Adipocyte (in vitro differentiated cells): ENCODE measurements at regions not wholly inside any gene's neighbourhood (a gene's known extent, or its start where the extent isn't known, plus 50 kb on each side); places are given as distances from the start of the nearest gene placed in this dataset.

Source experiments
- DNase-seq: peaks from one replicate; pipeline ENCODE4 v3.0.0-alpha.2; 2015; ENCODE audit warnings: low read depth
- H3K27me3 ChIP-seq: replicated peaks from 2 replicates; pipeline ENCODE4 v1.7.0; 2013; ENCODE audit warnings: mild to moderate bottlenecking, low read length, moderate library complexity; ENCODE audit not compliant: control insufficient read depth, insufficient read depth
- H3K36me3 ChIP-seq: 2 replicates; pipeline ENCODE4 v1.7.0; 2013; ENCODE audit warnings: low read length, mild to moderate bottlenecking, moderate library complexity; ENCODE audit not compliant: control insufficient read depth, insufficient read depth, severe bottlenecking
- H3K4me1 ChIP-seq: 2 replicates; pipeline ENCODE4 v1.7.0; 2013; ENCODE audit warnings: mild to moderate bottlenecking, low read length, moderate library complexity; ENCODE audit not compliant: control insufficient read depth, insufficient read depth
- H3K4me3 ChIP-seq: 2 replicates; pipeline ENCODE4 v1.7.0; 2013; ENCODE audit warnings: mild to moderate bottlenecking, low read length, moderate library complexity
- H3K9ac ChIP-seq: 2 replicates; pipeline ENCODE4 v1.7.0; 2013; ENCODE audit warnings: mild to moderate bottlenecking, low read length, moderate library complexity
- H3K9me3 ChIP-seq: 2 replicates; pipeline ENCODE4 v1.7.0; 2013; ENCODE audit warnings: mild to moderate bottlenecking, low read length, moderate library complexity; ENCODE audit not compliant: control insufficient read depth

DNA sequence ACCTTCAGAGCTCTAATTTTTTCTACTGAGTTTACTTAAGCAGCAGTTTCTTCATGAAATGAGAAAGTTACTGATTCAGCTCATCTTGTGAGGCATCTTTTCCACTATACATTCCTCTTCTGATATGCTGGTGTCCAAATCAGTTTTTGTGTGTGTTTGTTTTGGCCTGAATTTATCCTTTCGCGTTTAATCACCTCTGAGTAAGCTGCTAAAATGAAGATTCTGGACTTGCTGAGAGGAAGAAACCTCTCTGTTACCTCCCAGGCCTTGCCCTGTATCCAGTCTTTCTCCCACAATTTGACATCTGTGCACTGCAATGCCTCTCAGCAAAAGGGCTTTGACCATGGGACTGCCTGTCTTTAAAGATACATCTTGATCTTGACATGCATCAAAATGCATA, 536.2 kb upstream of the NRSN1 start:
- peaks cover 5% of the 10 kb centered on the region for H3K4me1 ChIP-seq
- no peak overlapping the region for H3K4me3 ChIP-seq
- H3K9me3 ChIP-seq: peaks cover 11% of the 10 kb centered on the region
- H3K36me3 ChIP-seq: no peaks in the 10 kb centered on the region
- H3K27me3 ChIP-seq: no peaks in the 10 kb centered on the region
- no peak overlapping the region for H3K9ac ChIP-seq
- DNase-seq: peak; percentile 21

DNA sequence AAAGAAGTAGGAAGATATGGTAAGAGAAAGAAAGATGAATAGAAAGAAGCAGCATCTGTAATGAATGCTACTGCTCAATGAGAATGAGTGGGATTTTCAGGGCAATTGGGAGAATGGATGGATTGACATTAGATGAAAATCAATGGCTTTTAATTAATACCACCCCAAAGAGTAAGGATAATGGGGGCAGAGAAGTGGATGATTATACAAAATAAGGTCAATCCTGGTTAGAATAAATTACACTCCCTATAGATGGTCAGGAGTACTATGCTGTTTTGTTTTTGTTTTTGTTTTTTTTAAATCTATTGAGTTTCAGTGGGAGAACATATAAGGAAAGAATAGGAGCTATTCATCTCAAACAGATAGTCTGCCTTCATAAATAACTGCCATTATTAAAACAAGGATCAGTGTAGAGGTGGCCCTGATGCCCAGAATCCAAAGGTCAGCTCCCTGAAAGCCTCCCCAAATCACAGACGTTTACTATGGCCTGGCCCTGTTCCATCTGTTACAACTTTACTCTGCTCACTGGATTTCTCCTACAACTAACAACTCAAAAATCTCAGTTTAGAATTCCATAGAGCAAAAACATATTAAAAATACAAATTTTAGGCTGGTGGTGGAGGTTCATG, 535.4 kb upstream of the NRSN1 start:
- no peaks in the 10 kb centered on the region for H3K4me1 ChIP-seq
- no peak overlapping the region for H3K9ac ChIP-seq
- H3K4me3 ChIP-seq: no peak overlapping the region
- no peak for DNase-seq
- H3K36me3 ChIP-seq: no peaks in the 10 kb centered on the region
- no peaks in the 10 kb centered on the region for H3K27me3 ChIP-seq
- H3K9me3 ChIP-seq: peaks cover 11% of the 10 kb centered on the region

DNA sequence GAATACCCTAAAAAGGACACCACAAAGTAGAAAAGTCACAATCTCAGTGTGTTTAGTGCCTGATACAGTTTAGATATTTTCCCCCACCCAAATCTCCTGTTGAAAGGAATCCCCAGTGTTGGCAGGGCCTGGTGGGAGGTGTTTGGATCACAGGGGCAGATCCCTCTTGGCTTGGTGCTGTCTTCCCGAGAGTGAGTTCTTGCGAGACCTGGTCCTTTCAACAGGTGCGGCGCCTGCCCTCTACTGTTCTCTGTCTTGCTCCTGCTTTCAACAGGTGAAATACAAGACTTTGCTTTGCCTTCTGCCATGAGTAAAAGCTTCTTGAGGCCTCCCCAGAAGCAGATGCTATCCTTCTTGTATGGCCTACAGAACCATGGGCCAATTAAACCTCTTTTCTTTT, 534.3 kb upstream of the NRSN1 start:
- Histone ChIP-seq H3K4me3 (no peak overlapping the region), H3K27me3 (no peaks in the 10 kb centered on the region), H3K4me1 (no peaks in the 10 kb centered on the region), H3K9ac (no peak overlapping the region), H3K9me3 (peaks cover 11% of the 10 kb centered on the region), H3K36me3 (no peaks in the 10 kb centered on the region)
- no peak for DNase-seq

DNA sequence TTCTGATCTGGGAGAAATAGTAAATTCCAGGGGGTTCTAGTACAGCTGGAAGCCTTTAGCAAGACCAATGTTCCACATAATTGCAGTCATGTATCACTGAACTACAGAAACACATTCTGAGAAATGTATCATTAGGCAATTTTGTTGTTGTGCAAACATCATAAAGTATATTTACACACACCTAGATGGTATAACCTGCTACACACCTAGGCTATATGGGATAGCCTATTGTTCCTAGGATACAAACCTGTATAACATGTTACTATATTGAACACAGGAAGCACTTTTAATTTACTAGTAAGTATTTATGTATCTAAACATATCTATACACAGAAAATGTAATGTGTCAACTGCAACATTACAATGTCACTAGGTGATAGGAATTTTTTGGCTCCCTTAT, 525.9 kb upstream of the NRSN1 start:
- H3K36me3 ChIP-seq: no peaks in the 10 kb centered on the region
- H3K9me3 ChIP-seq: peaks cover 11% of the 10 kb centered on the region
- H3K27me3 ChIP-seq: no peaks in the 10 kb centered on the region
- DNase-seq: no peak
- no peaks in the 10 kb centered on the region for H3K4me1 ChIP-seq
- no peak overlapping the region for H3K4me3 ChIP-seq
- H3K9ac ChIP-seq: no peak overlapping the region

DNA sequence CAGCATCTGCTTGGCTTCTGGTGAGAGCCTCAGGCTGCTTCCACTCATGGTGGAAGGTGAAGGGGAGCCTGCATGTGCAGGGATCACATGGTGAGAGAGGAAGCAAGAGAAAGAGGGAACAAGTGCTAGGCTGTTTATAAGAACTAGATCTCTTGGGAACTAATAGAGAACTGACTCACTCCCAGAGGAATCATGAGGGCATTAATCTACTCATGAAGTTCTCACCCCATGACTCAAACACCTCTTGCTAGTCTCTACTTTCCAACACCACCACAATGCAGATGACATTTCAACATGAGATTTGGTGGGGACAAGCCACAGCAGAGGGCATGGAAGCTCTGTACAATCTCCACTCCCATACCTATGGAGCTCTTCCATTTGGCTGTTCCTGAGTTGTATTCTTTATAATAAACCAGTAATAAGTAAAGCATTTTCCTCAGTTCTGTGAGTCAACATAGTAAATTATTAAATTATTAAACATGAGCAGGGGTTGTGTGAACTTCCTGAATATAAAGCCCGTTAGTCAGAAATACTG, 524.1 kb upstream of the NRSN1 start:
- H3K9ac ChIP-seq: no peak overlapping the region
- no peaks in the 10 kb centered on the region for H3K4me1 ChIP-seq
- H3K4me3 ChIP-seq: no peak overlapping the region
- H3K27me3 ChIP-seq: no peaks in the 10 kb centered on the region
- no peak for DNase-seq
- H3K9me3 ChIP-seq: peaks cover 14% of the 10 kb centered on the region
- no peaks in the 10 kb centered on the region for H3K36me3 ChIP-seq

DNA sequence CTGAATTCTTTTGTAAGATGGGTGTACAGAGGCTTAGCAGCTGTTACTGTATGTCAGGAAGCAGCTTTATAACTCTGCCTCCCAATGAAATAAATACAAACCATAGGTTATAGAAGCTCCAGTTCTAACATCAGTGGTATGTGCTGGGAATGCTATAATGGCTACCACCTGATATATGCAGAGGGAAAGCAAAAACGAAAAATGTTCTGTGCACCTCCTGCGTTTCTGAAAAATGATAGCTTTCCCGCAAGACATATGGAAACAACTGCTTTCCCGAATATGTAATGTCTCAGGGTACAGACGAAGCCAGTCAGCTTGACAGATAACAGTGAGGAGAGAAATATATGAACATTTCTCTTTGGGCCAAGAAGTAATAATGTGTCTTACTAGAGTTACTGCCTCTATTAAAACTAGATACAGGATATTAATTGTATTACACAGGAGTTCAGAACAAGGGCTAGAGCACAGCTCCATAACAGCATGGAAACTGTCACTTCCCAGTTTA, 517.0 kb upstream of the NRSN1 start:
- H3K27me3 ChIP-seq: no peaks in the 10 kb centered on the region
- H3K36me3 ChIP-seq: no peaks in the 10 kb centered on the region
- no peak overlapping the region for H3K9ac ChIP-seq
- no peaks in the 10 kb centered on the region for H3K4me1 ChIP-seq
- H3K4me3 ChIP-seq: no peak overlapping the region
- DNase-seq: no peak
- H3K9me3 ChIP-seq: peaks cover 7% of the 10 kb centered on the region

DNA sequence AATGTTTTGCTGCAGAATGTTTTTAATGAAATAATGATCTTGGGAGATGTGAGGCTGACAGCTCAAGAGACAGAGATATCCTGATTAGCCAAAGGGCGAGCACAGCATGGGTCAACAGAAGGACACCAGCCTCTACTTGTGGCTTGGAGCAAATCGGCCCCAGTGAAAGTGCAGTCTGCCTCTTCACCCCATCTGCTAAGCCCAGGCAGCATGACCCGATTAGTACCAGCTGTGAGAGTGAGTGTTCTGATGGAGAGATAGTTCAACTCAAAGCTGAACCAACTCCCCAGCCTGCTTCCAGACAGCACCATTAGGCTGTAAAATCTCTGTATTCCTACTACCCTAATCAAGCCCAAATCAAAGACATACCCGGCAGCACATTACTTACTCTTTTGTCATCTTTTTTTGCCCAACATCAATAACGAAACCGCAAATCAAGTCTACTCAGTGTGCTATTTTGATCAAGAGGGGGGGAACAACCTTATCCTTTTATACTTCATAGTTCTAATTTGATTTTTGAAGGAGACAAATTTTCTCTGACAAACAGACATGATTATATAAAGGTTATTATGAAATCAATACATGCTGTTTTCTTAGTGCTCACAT, 514.1 kb upstream of the NRSN1 start:
- H3K4me1 ChIP-seq: no peaks in the 10 kb centered on the region
- H3K9me3 ChIP-seq: no peaks in the 10 kb centered on the region
- no peak overlapping the region for H3K4me3 ChIP-seq
- H3K9ac ChIP-seq: no peak overlapping the region
- no peaks in the 10 kb centered on the region for H3K27me3 ChIP-seq
- peak; percentile 69 for DNase-seq
- no peaks in the 10 kb centered on the region for H3K36me3 ChIP-seq

DNA sequence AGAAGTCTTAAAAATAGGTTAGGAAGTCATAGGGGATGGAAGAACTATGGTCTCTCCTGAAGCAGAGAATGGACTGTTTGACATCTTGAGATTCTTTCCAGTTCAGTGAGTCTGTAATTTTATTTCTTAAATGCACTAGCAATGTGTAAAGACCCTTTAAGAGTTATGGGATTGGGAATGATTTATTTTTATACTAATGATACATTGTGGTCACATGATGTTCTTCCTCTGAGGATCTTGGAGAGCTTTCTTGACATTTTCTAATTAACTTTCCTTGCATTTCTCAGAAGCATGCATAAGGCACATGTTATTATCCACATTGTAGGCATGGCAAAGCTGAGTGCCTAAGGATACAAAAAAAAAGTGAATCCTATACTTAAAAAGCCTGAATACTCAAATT, 507.6 kb upstream of the NRSN1 start:
- no peak for DNase-seq
- H3K36me3 ChIP-seq: no peaks in the 10 kb centered on the region
- no peak overlapping the region for H3K9ac ChIP-seq
- no peaks in the 10 kb centered on the region for H3K9me3 ChIP-seq
- no peaks in the 10 kb centered on the region for H3K27me3 ChIP-seq
- H3K4me1 ChIP-seq: no peaks in the 10 kb centered on the region
- H3K4me3 ChIP-seq: no peak overlapping the region

DNA sequence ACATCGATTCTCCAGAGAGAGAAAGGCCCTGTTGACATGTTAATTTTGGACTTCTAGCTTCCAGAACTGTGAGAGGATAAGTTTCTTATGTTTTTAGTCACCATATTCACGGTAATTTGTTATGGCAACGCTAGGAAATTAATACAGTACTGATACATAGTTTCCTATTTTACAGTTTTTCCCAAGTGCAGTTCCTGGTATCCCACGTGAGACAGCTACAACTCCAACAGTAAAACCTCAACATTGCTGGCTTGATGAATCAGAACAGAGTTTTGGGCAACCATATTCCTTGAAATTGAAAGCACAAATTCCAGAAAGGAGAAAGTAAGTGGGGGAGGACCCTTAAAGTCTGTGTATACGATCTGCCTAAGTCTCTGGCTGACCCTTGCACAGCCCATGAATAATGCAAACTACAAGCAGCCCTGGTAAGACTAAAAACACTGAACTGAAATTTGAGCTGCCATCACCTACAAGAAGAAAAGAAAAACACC, 505.1 kb upstream of the NRSN1 start:
- Histone ChIP-seq H3K9me3 (no peaks in the 10 kb centered on the region), H3K4me1 (no peaks in the 10 kb centered on the region), H3K36me3 (no peaks in the 10 kb centered on the region), H3K9ac (no peak overlapping the region), H3K27me3 (no peaks in the 10 kb centered on the region), H3K4me3 (no peak overlapping the region)
- DNase-seq: peak; percentile 19

DNA sequence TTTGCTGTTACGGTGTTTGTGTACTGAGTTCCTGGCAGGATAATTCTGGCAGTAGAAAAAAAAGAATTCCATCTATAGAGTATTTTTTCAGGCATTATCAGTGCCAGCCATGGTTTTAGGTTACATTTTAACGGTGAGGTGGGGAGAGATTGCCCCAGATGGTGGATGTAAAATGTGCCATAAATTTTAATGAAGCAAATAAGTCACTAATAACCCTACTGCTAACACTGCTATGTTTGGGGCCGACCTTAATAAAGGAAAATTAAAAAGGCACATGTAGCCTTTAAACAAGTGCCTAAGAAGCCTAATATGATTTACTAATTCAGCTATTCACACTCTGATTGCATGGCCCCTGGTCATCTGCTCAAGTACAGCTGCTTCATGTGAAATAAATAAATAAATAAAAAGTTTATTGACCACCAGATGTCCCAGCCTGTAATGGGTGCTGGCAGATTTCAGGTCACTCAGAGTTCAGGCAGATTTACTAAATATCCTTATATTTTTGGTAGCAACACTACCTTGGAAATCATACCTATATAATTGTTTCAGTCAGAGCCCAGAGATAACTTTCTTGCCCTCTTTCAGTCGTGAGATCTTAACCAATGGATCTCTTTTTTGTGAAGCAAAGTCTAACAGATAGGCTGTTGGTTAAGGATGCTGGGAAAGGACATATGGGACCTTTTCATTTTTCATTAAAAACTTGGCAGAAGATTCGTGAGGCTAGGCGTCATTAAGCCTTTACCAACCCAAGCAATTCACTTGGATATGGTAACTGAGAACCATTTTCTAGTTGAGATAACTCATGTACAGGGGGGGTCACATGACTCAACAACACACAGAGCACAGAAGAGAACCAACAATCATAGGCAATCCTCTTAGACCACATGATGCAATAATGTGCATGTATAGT, 495.0 kb upstream of the NRSN1 start:
- no peak for DNase-seq
- H3K4me3 ChIP-seq: no peak overlapping the region
- H3K9me3 ChIP-seq: no peaks in the 10 kb centered on the region
- H3K36me3 ChIP-seq: no peaks in the 10 kb centered on the region
- H3K4me1 ChIP-seq: peaks cover 11% of the 10 kb centered on the region
- no peaks in the 10 kb centered on the region for H3K27me3 ChIP-seq
- no peak overlapping the region for H3K9ac ChIP-seq

DNA sequence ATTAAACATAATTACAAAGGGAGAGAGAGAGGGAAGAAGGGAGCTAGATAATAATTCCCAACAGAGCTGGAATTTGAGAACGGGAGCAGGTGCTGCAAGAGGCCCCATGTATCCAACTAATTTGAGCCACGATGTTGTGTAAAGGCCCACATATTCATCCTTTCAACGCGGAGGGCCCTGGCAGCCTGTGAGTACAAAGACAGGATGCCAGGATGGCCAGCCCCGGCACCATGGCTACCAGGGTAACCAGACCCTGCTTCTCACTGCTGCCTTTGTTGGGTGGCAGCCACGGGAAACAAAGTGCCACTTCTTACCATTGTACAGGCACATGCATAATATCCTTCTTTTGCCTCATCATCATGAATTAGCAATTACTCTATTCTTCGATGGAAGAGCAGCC, 492.0 kb upstream of the NRSN1 start:
- Histone ChIP-seq H3K9me3 (no peaks in the 10 kb centered on the region), H3K36me3 (no peaks in the 10 kb centered on the region), H3K27me3 (no peaks in the 10 kb centered on the region), H3K4me3 (no peak overlapping the region), H3K9ac (no peak overlapping the region), H3K4me1 (peaks cover 11% of the 10 kb centered on the region)
- no peak for DNase-seq
